Endothelial cell of umbilical vein (primary cell): ENCODE measurements at regions not wholly inside any gene's neighbourhood (a gene's known extent, or its start where the extent isn't known, plus 50 kb on each side); places are given as distances from the start of the nearest gene placed in this dataset.

Experiments
- EZH2 ChIP-seq: IDR thresholded peaks from 2 replicates; pipeline ENCODE4 v1.6.1; 2012; ENCODE audit warnings: borderline replicate concordance, low read depth, mild to moderate bottlenecking, moderate library complexity, low read length, inconsistent platforms; ENCODE audit not compliant: severe bottlenecking
- GATA2 ChIP-seq: IDR thresholded peaks from 2 replicates; pipeline ENCODE4 v1.7.0; 2011; ENCODE audit warnings: low read depth, mild to moderate bottlenecking, moderate library complexity, mixed read lengths, low read length; ENCODE audit not compliant: insufficient read length, insufficient read depth
- MYC ChIP-seq: IDR thresholded peaks from one replicate; pipeline ENCODE4 v1.6.1; 2011; ENCODE audit warnings: mild to moderate bottlenecking, low read depth, low read length
- POLR2A ChIP-seq: IDR thresholded peaks from 2 replicates; pipeline ENCODE4 v1.6.1; 2012; ENCODE audit warnings: low read depth, mild to moderate bottlenecking, control low read depth, low read length
- POLR2AphosphoS5 ChIP-seq: IDR thresholded peaks from 2 replicates; pipeline ENCODE4 v1.6.1; 2012; ENCODE audit warnings: low read depth, mild to moderate bottlenecking, control low read depth, low read length, moderate library complexity; ENCODE audit not compliant: insufficient read depth
- TF ChIP-seq, protein P1 (sequence below), 2 donors: IDR thresholded peaks; 1 replicate in 1 of 2; 2 replicates in 1 of 2; pipeline ENCODE4 v1.5.1; 2011; ENCODE audit warnings: low read length in 2 of 2, mild to moderate bottlenecking in 2 of 2, moderate library complexity in 2 of 2, control low read depth in 1 of 2, inconsistent platforms in 1 of 2, low read depth in 1 of 2; ENCODE audit not compliant: insufficient read depth in 1 of 2; ENCODE audit errors: extremely low read depth in 1 of 2
- TF ChIP-seq, protein P2 (sequence below): IDR thresholded peaks from 2 replicates; pipeline ENCODE4 v1.6.1; 2011; ENCODE audit not compliant: insufficient read depth, insufficient read length

DNA sequence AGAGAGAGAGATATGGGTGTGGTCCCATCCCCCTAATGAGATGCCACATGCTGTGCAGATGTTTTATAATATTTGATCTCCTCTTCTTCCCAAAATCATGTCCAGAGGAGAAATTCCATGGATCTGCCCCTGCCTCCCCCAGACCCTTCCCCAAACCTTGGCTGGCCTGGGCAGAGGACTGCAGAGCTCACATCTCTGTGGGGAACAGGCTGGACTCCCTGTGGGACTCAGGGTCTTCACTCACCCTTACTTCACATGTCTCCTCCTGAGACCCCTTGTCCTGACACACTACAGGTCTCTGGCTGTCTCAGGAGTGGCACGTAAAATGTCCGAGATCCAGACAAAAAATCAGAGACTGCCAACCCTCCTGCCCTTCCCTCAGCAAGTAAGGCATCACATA lies 76.0 kb upstream of the CAPRIN2 start:
- TF ChIP-seq, protein P1, sequence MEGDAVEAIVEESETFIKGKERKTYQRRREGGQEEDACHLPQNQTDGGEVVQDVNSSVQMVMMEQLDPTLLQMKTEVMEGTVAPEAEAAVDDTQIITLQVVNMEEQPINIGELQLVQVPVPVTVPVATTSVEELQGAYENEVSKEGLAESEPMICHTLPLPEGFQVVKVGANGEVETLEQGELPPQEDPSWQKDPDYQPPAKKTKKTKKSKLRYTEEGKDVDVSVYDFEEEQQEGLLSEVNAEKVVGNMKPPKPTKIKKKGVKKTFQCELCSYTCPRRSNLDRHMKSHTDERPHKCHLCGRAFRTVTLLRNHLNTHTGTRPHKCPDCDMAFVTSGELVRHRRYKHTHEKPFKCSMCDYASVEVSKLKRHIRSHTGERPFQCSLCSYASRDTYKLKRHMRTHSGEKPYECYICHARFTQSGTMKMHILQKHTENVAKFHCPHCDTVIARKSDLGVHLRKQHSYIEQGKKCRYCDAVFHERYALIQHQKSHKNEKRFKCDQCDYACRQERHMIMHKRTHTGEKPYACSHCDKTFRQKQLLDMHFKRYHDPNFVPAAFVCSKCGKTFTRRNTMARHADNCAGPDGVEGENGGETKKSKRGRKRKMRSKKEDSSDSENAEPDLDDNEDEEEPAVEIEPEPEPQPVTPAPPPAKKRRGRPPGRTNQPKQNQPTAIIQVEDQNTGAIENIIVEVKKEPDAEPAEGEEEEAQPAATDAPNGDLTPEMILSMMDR (IDR thresholded peaks at IDR 0.05; ENCODE audit: extremely low read depth in 1 of 2, insufficient read depth in 1 of 2, low read depth in 1 of 2, low read length in 2 of 2), result no peak
- TF ChIP-seq POLR2A (no peak), GATA2 (no peak), EZH2 (no peak), POLR2AphosphoS5 (no peak), MYC (no peak)
- TF ChIP-seq, protein P2, sequence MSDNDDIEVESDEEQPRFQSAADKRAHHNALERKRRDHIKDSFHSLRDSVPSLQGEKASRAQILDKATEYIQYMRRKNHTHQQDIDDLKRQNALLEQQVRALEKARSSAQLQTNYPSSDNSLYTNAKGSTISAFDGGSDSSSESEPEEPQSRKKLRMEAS, result no peak
